MM.1S (cell line): ENCODE measurements at regions not wholly inside any gene's neighbourhood (a gene's known extent, or its start where the extent isn't known, plus 50 kb on each side); places are given as distances from the start of the nearest gene placed in this dataset.
A peak's percentile ranks its signal among the peaks of the same experiment; 100 is the strongest.

Experiments
- DNase-seq: peaks from one replicate; pipeline ENCODE4 v3.0.0-alpha.2; 2015
- H2AFZ ChIP-seq: fragments of 300-600 bp; sonication (generic); 2 replicates; pipeline ENCODE4 v1.6.0; 2016; ENCODE audit warnings: antibody characterized with exemption, low read length
- H3F3A ChIP-seq: fragments of 300-600 bp; sonication (generic); 2 replicates; pipeline ENCODE4 v1.6.1; 2016; ENCODE audit warnings: mild to moderate bottlenecking, antibody characterized with exemption, low read length, moderate library complexity, mixed read lengths; ENCODE audit not compliant: insufficient read depth
- H3K27ac ChIP-seq: fragments of 300-600 bp; sonication (generic); 2 replicates; pipeline ENCODE4 v1.5.1; 2016; ENCODE audit warnings: mild to moderate bottlenecking, low read length
- H3K27me3 ChIP-seq: fragments of 300-600 bp; sonication (generic); replicated peaks from 2 replicates; pipeline ENCODE4 v1.6.0; 2016; ENCODE audit warnings: low read length; ENCODE audit not compliant: insufficient read depth
- H3K36me3 ChIP-seq: fragments of 300-600 bp; sonication (generic); replicated peaks from 2 replicates; pipeline ENCODE4 v1.6.1; 2016; ENCODE audit warnings: mild to moderate bottlenecking, low read length, mixed read lengths; ENCODE audit not compliant: insufficient read depth
- H3K4me1 ChIP-seq: fragments of 300-600 bp; sonication (generic); 2 replicates; pipeline ENCODE4 v1.6.1; 2016; ENCODE audit warnings: low read length, mixed read lengths
- H3K4me2 ChIP-seq: fragments of 300-600 bp; sonication (generic); 2 replicates; pipeline ENCODE4 v1.6.0; 2016; ENCODE audit warnings: low read depth, low read length
- H3K4me3 ChIP-seq: fragments of 300-600 bp; sonication (generic); 2 replicates; pipeline ENCODE4 v1.5.1; 2016; ENCODE audit warnings: low read length, mixed read lengths
- H3K79me2 ChIP-seq: fragments of 300-600 bp; sonication (generic); 2 replicates; pipeline ENCODE4 v1.6.1; 2016; ENCODE audit warnings: mixed run types, low read length, mixed read lengths
- H3K9ac ChIP-seq: fragments of 300-600 bp; sonication (generic); 2 replicates; pipeline ENCODE4 v1.6.1; 2016; ENCODE audit warnings: low read length, mixed read lengths
- H3K9me2 ChIP-seq: fragments of 300-600 bp; sonication (generic); replicated peaks from 2 replicates; pipeline ENCODE4 v1.6.1; 2016; ENCODE audit warnings: mild to moderate bottlenecking, low read length, mixed read lengths; ENCODE audit not compliant: insufficient read depth
- H3K9me3 ChIP-seq: fragments of 300-600 bp; sonication (generic); replicated peaks from 2 replicates; pipeline ENCODE4 v1.6.1; 2016; ENCODE audit warnings: mild to moderate bottlenecking, low read length, mixed read lengths; ENCODE audit not compliant: insufficient read depth
- H4K20me1 ChIP-seq: fragments of 300-600 bp; sonication (generic); 2 replicates; pipeline ENCODE4 v1.6.1; 2016; ENCODE audit warnings: mild to moderate bottlenecking, low read length, moderate library complexity, mixed read lengths; ENCODE audit not compliant: insufficient read depth
- EZH2 ChIP-seq: fragments of 300-600 bp; sonication (generic); optimal IDR thresholded peaks from 2 replicates; pipeline ENCODE3; 2017; ENCODE audit warnings: low read depth, mild to moderate bottlenecking, antibody characterized with exemption, low read length, mixed read lengths
- EZH2phosphoT487 ChIP-seq: fragments of 300-600 bp; sonication (generic); IDR thresholded peaks from 2 replicates; pipeline ENCODE4 v1.6.1; 2018; ENCODE audit warnings: antibody characterized with exemption, low read length
- TF ChIP-seq, protein P1 (sequence below): fragments of 300-600 bp; sonication (generic); IDR thresholded peaks from 2 replicates; pipeline ENCODE4 v1.5.1; 2016; ENCODE audit warnings: antibody characterized with exemption, low read length, mixed read lengths

DNA sequence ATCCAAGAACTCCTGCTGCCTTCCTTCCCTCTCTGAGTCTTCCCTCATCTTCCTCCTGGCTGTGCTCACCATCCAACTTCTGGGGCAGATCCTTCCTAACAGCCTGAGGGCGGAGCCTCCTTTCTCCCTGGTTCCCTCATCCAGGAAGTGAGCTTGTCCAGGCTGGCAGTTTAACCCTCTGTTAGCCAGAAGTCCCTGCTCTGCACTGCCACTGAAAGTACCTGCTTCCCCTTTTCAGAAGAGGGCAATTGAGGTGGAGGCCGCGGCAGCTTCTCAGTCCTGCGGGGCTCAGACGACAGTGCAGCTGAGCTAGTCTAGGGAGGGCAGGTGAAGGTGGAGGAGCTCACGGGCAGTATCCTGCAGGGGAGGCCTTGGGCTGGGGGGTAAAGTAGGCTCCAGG is 149.1 kb downstream of the FCRL5 start:
- TF ChIP-seq EZH2 (no peak), EZH2phosphoT487 (no peak)
- TF ChIP-seq, protein P1, sequence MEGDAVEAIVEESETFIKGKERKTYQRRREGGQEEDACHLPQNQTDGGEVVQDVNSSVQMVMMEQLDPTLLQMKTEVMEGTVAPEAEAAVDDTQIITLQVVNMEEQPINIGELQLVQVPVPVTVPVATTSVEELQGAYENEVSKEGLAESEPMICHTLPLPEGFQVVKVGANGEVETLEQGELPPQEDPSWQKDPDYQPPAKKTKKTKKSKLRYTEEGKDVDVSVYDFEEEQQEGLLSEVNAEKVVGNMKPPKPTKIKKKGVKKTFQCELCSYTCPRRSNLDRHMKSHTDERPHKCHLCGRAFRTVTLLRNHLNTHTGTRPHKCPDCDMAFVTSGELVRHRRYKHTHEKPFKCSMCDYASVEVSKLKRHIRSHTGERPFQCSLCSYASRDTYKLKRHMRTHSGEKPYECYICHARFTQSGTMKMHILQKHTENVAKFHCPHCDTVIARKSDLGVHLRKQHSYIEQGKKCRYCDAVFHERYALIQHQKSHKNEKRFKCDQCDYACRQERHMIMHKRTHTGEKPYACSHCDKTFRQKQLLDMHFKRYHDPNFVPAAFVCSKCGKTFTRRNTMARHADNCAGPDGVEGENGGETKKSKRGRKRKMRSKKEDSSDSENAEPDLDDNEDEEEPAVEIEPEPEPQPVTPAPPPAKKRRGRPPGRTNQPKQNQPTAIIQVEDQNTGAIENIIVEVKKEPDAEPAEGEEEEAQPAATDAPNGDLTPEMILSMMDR = no peak

DNA sequence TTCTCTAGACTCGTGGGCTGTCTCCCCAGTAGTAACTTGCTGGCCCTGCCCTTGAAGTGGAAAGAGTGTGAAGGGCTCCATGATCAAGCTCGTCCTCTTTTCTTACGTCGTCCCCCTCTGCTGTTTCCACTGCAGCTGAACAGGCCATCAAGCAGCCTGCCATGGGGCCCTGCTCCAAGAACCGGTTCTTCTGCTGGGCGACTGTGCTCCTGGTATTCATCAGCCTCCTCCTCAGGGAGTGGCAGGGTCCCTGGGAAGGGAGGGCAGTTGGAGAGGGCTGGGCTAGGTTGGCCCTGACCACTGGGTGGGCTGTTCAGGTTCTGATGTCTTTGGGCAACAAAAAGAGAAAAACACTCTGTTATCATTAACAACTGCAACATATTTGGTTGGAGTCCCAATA is 151.5 kb downstream of the FCRL5 start:
- H3K4me3 ChIP-seq = no peak overlapping the region
- H3F3A ChIP-seq = peaks cover 7% of the 10 kb centered on the region
- no peak overlapping the region for H3K9ac ChIP-seq
- no peak for TF ChIP-seq EZH2phosphoT487
- no peak for TF ChIP-seq EZH2
- TF ChIP-seq, protein P1 = no peak
- H4K20me1 ChIP-seq = no peaks in the 10 kb centered on the region
- H3K36me3 ChIP-seq = no peaks in the 10 kb centered on the region
- H3K9me2 ChIP-seq = no peaks in the 10 kb centered on the region
- H3K27me3 ChIP-seq = no peaks in the 10 kb centered on the region
- no peaks in the 10 kb centered on the region for H3K79me2 ChIP-seq
- no peak overlapping the region for H2AFZ ChIP-seq
- H3K4me2 ChIP-seq = peak overlapping the region; percentile 8; the same call in 1 of the 2 replicates
- no peak for DNase-seq
- no peaks in the 10 kb centered on the region for H3K9me3 ChIP-seq
- H3K27ac ChIP-seq = no peak overlapping the region
- H3K4me1 ChIP-seq = peaks cover 35% of the 10 kb centered on the region

More for the DNA sequence above, 149.1 kb downstream of the FCRL5 start:
- H3K9ac ChIP-seq = no peak overlapping the region
- H3K27ac ChIP-seq = peak overlapping the region; percentile 46; the same call in 1 of the 2 replicates
- peak overlapping the region; percentile 26; the same call in 1 of the 2 replicates for H2AFZ ChIP-seq
- peaks cover 35% of the 10 kb centered on the region for H3K4me1 ChIP-seq
- H3F3A ChIP-seq = peaks cover 7% of the 10 kb centered on the region
- peak; percentile 30 for DNase-seq
- no peaks in the 10 kb centered on the region for H3K9me3 ChIP-seq
- no peaks in the 10 kb centered on the region for H3K36me3 ChIP-seq
- H3K9me2 ChIP-seq = no peaks in the 10 kb centered on the region
- H4K20me1 ChIP-seq = no peaks in the 10 kb centered on the region
- no peaks in the 10 kb centered on the region for H3K79me2 ChIP-seq
- H3K4me2 ChIP-seq = peak overlapping the region; percentile 24; the same call in 1 of the 2 replicates
- H3K4me3 ChIP-seq = no peak overlapping the region
- no peaks in the 10 kb centered on the region for H3K27me3 ChIP-seq

DNA sequence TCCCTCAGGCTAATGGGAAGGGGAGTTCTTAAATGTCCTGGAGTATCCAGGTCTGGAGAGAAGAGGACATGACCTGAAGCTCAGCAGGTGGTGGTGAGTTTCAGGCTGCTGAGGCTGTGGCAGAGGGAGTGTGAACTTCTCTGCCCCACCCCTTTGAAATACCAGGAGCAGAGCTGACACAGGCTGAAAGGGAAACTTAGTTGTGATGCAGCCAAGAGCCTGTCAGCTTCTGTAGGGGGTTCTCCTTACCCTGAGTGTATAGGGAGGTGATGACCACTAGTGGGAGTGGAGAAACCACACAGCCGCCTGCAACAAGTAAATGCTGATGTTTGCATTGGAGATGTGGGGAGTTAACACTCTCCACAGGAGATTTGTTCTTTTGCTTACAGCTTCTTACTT is 152.3 kb downstream of the FCRL5 start:
- peaks cover 7% of the 10 kb centered on the region for H3F3A ChIP-seq
- TF ChIP-seq, protein P1 = peak; percentile 44
- TF ChIP-seq EZH2 = no peak
- H3K4me2 ChIP-seq = peak overlapping the region; percentile 28; the same call in 1 of the 2 replicates
- H3K4me3 ChIP-seq = no peak overlapping the region
- no peaks in the 10 kb centered on the region for H4K20me1 ChIP-seq
- DNase-seq = peak; percentile 84
- H3K9ac ChIP-seq = no peak overlapping the region
- H3K27me3 ChIP-seq = no peaks in the 10 kb centered on the region
- H3K9me2 ChIP-seq = no peaks in the 10 kb centered on the region
- H3K79me2 ChIP-seq = no peaks in the 10 kb centered on the region
- peak overlapping the region; percentile 18; the same call in 1 of the 2 replicates for H3K27ac ChIP-seq
- no peak overlapping the region for H2AFZ ChIP-seq
- H3K9me3 ChIP-seq = no peaks in the 10 kb centered on the region
- peaks cover 35% of the 10 kb centered on the region for H3K4me1 ChIP-seq
- no peaks in the 10 kb centered on the region for H3K36me3 ChIP-seq
